ENCODE measurements at regions not wholly inside any gene's neighbourhood (a gene's known extent, or its start where the extent isn't known, plus 50 kb on each side); places are given as distances from the start of the nearest gene placed in this dataset.

DNA sequence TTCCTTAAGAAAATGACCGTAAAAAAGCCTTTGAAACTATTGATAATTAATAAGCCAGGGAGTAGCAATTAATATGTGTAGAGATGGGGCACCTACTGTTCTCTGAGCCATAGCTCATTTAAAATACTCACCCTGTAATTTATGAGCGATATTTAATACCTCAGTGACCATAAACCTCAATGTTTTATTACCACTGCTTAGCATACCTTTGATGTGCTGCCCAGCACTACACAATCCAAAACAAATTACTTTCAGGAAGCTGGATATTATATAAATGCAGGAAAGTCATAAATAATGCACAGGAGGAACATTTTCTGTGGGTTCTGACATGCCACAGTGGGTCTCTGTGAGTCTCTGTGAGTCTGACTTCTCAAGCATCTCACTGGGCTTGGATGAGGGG lies 166.1 kb upstream of the RPL34 start (continued):
- TF ChIP-seq ZBTB8A (tag by site-specific recombination; IDR thresholded peaks at IDR 0.05) (peak; percentile 38; the same call in 1 of the 2 replicates), ZNF610 (tag by site-specific recombination; IDR thresholded peaks at IDR 0.05; ENCODE audit: borderline replicate concordance) (0 out of 2 replicates have a peak, but pooled peaks have one; percentile 26), ZNF366 (tag by site-specific recombination; conservative IDR thresholded peaks at IDR 0.05) (peak; percentile 77), ZNF292 (tag by site-specific recombination; IDR thresholded peaks at IDR 0.05; ENCODE audit: borderline replicate concordance, low read depth) (no peak), ZNF274 (IDR thresholded peaks at IDR 0.05; ENCODE audit: low read length) (no peak), ZNF274 (tag by site-specific recombination; IDR thresholded peaks at IDR 0.05; ENCODE audit: borderline replicate concordance) (no peak), ZNF600 (tag by site-specific recombination; IDR thresholded peaks at IDR 0.05) (peak; percentile 44; the same call in 1 of the 2 replicates), ZNF121 (tag by site-specific recombination; IDR thresholded peaks at IDR 0.05) (no peak), IKZF3 (tag by site-specific recombination; IDR thresholded peaks at IDR 0.05) (peak; percentile 83), KLF1 (tag by site-specific recombination; IDR thresholded peaks at IDR 0.05) (no peak), KLF9 (tag by site-specific recombination; IDR thresholded peaks at IDR 0.05; ENCODE audit: low read depth) (no peak), ZNF423 (tag by site-specific recombination; IDR thresholded peaks at IDR 0.05) (no peak), ZNF629 (tag by site-specific recombination; IDR thresholded peaks at IDR 0.05) (0 out of 2 replicates have a peak, but pooled peaks have one; percentile 23), GFI1B (tag by site-specific recombination; IDR thresholded peaks at IDR 0.05) (no peak), YY2 (tag by site-specific recombination; IDR thresholded peaks at IDR 0.05) (no peak), ZNF768 (tag by site-specific recombination; IDR thresholded peaks at IDR 0.05) (no peak), HOXD13 (CRISPR knock-in tag; IDR thresholded peaks at IDR 0.05; ENCODE audit: borderline replicate concordance) (no peak)
- TF ChIP-seq, protein P1, sequence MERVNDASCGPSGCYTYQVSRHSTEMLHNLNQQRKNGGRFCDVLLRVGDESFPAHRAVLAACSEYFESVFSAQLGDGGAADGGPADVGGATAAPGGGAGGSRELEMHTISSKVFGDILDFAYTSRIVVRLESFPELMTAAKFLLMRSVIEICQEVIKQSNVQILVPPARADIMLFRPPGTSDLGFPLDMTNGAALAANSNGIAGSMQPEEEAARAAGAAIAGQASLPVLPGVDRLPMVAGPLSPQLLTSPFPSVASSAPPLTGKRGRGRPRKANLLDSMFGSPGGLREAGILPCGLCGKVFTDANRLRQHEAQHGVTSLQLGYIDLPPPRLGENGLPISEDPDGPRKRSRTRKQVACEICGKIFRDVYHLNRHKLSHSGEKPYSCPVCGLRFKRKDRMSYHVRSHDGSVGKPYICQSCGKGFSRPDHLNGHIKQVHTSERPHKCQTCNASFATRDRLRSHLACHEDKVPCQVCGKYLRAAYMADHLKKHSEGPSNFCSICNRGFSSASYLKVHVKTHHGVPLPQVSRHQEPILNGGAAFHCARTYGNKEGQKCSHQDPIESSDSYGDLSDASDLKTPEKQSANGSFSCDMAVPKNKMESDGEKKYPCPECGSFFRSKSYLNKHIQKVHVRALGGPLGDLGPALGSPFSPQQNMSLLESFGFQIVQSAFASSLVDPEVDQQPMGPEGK (tag by site-specific recombination; IDR thresholded peaks at IDR 0.05) = no peak
- TF ChIP-seq, protein P2, sequence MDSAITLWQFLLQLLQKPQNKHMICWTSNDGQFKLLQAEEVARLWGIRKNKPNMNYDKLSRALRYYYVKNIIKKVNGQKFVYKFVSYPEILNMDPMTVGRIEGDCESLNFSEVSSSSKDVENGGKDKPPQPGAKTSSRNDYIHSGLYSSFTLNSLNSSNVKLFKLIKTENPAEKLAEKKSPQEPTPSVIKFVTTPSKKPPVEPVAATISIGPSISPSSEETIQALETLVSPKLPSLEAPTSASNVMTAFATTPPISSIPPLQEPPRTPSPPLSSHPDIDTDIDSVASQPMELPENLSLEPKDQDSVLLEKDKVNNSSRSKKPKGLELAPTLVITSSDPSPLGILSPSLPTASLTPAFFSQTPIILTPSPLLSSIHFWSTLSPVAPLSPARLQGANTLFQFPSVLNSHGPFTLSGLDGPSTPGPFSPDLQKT (IDR thresholded peaks at IDR 0.05; ENCODE audit: borderline replicate concordance, low read depth, low read length) = no peak
- TF ChIP-seq, protein P3, sequence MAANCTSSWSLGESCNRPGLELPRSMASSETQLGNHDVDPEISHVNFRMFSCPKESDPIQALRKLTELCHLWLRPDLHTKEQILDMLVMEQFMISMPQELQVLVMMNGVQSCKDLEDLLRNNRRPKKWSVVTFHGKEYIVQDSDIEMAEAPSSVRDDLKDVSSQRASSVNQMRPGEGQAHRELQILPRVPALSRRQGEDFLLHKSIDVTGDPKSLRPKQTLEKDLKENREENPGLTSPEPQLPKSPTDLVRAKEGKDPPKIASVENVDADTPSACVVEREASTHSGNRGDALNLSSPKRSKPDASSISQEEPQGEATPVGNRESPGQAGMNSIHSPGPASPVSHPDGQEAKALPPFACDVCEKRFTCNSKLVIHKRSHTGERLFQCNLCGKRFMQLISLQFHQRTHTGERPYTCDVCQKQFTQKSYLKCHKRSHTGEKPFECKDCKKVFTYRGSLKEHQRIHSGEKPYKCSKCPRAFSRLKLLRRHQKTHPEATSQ (tag by site-specific recombination; IDR thresholded peaks at IDR 0.05) = no peak
- TF ChIP-seq, protein P4, sequence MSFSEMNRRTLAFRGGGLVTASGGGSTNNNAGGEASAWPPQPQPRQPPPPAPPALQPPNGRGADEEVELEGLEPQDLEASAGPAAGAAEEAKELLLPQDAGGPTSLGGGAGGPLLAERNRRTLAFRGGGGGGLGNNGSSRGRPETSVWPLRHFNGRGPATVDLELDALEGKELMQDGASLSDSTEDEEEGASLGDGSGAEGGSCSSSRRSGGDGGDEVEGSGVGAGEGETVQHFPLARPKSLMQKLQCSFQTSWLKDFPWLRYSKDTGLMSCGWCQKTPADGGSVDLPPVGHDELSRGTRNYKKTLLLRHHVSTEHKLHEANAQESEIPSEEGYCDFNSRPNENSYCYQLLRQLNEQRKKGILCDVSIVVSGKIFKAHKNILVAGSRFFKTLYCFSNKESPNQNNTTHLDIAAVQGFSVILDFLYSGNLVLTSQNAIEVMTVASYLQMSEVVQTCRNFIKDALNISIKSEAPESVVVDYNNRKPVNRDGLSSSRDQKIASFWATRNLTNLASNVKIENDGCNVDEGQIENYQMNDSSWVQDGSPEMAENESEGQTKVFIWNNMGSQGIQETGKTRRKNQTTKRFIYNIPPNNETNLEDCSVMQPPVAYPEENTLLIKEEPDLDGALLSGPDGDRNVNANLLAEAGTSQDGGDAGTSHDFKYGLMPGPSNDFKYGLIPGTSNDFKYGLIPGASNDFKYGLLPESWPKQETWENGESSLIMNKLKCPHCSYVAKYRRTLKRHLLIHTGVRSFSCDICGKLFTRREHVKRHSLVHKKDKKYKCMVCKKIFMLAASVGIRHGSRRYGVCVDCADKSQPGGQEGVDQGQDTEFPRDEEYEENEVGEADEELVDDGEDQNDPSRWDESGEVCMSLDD (tag by site-specific recombination; IDR thresholded peaks at IDR 0.05) = no peak

DNA sequence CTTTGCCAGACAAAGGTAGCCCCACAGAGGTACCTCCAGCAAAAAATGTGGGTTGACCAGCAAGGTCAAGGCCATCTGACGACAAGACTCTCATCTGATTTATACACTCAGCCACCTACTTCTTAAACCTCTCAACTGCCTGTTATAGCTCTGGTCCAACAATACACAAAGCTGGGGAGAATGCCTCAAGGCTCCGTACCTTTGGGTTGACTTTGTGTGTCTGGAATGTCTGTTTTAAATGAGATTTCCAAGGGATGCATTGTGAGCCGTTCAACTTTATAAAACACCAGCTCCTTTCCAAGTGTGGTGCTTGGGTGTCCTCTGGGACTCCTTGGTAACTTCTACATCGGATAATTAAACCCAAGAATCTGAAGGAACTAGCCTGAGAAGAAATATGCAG lies 167.0 kb upstream of the RPL34 start:
- H3K9me3 ChIP-seq (ENCODE audit: control insufficient read depth, insufficient read depth, low read depth, low read length) = no peaks in the 10 kb centered on the region
- peaks cover 4% of the 10 kb centered on the region; the same call in 1 of the 2 replicates for H3K4me1 ChIP-seq (ENCODE audit: control insufficient read depth, insufficient read depth, low read length)
- no peak overlapping the region for H3K4me3 ChIP-seq (ENCODE audit: low read depth, low read length)
- H3K27ac ChIP-seq (ENCODE audit: extremely low read depth, low read depth, low read length) = no peak overlapping the region
- POLR2A ChIA-PET = no interaction called here
- CTCF ChIA-PET = no interaction called here
- no peak for TF ChIP-seq ZBTB8A (tag by site-specific recombination; IDR thresholded peaks at IDR 0.05)
- TF ChIP-seq ZBTB7A (tag by site-specific recombination; IDR thresholded peaks at IDR 0.05; ENCODE audit: low read depth) = no peak
- no peak for TF ChIP-seq ZNF223 (tag by site-specific recombination; IDR thresholded peaks at IDR 0.05)
- TF ChIP-seq ZNF335 (tag by site-specific recombination; conservative IDR thresholded peaks at IDR 0.05) = no peak
- H3K36me3 ChIP-seq (ENCODE audit: control insufficient read depth in 2 of 2, insufficient read depth in 1 of 2, low read length in 2 of 2) = no peaks in the 10 kb centered on the region
